ENCODE measurements at regions not wholly inside any gene's neighbourhood (a gene's known extent, or its start where the extent isn't known, plus 50 kb on each side); places are given as distances from the start of the nearest gene placed in this dataset.
"Not testable (repeated sequence)": the region's sequence is repeated elsewhere in the genome, so short reads cannot be mapped to it uniquely, and the experiment has no call there.

DNA sequence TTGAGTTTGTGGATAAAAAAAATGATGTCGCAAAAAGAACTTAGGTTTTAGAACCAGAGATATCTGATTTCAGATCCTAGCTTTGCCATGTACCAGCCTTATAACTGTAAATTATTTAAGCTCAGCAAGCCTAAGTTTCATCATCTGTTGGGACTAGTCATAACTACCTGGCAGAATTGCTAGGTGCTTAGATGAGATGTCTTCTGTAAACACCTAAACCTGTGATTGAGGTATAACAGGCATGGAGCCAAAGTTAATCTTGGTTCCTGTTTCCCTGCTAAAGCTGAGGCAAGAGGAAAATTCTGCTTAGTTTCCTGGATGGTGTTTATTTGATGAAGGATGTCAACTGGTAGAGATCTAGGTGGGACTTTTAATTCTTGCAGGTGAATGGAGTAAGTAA lies 331.3 kb upstream of the RBMS3 start:
- no peak for DNase-seq (ENCODE audit: low spot score)

- DNase-seq (ENCODE audit: low spot score) = no peak
These were observed 330.3 kb upstream of the RBMS3 start for GRCh38 chr3:28950614-28951013.

GRCh38 chr3:28951772-28952556 lies 328.9 kb upstream of the RBMS3 start:
- no peak for DNase-seq (ENCODE audit: low spot score)

DNA sequence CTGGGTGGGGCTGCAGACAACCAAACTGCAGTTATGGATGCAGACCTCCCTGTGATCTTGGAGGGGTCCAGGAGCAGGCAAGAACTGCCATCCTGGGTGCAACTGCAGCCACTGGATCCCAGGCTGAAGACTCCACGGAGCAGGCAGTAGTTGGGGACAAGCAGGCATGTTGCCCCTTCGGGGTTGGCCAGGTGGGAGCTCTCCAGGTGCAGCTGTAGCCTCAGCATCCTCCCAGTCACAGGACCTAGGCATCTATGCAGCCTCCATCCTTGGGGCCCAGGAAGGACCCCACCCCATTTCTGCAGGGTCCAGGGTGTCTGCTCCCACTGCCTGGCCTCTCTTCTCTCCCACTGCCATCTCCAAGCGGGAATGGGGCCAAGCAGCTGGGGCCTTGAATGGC lies 322.2 kb upstream of the RBMS3 start:
- DNase-seq (ENCODE audit: low spot score) = no peak

DNA sequence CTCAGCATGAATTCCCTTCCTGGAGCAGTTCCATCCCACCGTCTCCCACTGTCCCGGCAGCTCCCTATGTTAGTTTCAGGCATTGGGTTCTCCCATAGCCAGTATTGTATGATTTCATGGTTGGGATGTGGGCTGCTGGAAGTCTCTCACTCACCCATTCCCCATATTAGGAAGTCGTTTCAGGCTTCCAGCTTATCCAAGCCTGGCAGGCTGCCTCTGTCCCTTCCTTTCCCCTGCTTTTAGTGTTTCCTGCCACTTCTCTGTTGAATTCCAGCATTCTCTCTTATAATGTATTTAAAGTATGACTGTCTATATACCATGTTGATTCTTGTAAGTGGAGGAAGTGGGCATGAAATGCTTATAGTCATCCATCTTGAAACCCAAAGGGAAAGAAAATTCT lies 309.7 kb upstream of the RBMS3 start:
- DNase-seq (ENCODE audit: low spot score) = no peak

GRCh38 chr3:28972921-28973320 lies 307.9 kb upstream of the RBMS3 start:
- DNase-seq (ENCODE audit: low spot score) = no peak

- no peak for DNase-seq (ENCODE audit: low spot score)
These were observed 307.3 kb upstream of the RBMS3 start for GRCh38 chr3:28973609-28974008.

- DNase-seq (ENCODE audit: low spot score) = no peak
These were observed 302.8 kb upstream of the RBMS3 start for GRCh38 chr3:28978092-28978491.

DNA sequence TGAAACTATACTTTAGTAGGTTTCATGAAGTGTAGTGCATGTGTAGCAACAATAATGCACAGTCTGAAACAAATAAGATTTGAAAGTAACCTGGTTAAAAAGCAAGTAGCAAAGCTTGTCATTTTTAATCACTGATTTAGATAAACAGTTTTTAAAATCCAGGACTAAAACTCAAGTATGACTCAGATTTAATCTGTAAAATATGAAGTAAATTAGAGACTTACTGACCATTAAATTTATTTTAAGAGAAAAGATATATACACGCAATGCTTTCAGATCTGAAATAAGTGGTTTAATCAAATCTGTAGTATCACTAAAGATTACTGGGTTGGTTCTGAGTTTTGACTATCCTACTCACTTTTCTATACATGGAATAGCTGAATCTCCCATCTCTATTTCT lies 300.7 kb upstream of the RBMS3 start:
- no peak for DNase-seq (ENCODE audit: low spot score)

- DNase-seq (ENCODE audit: low spot score) = no peak
These were observed 300.2 kb upstream of the RBMS3 start for GRCh38 chr3:28980631-28981030.

DNA sequence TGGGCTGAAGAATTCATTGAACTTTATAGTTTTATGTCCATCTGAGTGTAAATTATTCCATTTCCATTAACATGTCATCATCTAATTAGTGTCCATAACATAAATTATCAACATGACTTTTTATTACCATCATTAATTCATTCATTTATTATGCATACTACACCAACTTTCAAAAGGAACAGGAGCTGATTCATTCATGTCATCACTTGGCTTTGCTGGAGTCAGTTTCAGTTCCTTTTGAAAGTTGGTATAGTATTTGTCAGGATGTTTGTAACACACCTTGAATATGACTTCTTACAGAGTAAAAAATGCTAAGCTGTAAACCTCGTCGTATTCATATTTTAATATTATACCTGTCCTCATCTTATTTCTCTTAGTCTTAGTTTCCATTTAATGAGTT lies 298.0 kb upstream of the RBMS3 start:
- no peak for DNase-seq (ENCODE audit: low spot score)

DNA sequence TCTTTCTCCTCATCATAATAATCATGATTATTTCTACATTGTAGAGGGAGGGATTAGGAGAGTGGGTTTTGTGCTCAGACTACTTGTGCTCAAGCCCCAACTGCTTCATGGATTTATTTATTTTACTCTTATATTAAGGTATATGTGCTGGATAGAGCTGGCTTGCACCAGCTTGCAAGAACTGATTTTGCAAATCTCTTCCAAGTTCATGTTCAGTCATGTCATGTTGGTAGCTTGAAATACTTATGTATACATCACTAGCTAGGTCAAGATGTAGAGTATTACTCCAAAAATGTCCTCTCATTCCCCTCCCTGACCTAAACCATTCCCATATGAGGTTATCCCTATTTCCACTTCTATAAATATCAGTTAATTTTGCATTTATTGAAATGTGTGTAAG lies 293.9 kb upstream of the RBMS3 start:
- no peak for DNase-seq (ENCODE audit: low spot score)

DNA sequence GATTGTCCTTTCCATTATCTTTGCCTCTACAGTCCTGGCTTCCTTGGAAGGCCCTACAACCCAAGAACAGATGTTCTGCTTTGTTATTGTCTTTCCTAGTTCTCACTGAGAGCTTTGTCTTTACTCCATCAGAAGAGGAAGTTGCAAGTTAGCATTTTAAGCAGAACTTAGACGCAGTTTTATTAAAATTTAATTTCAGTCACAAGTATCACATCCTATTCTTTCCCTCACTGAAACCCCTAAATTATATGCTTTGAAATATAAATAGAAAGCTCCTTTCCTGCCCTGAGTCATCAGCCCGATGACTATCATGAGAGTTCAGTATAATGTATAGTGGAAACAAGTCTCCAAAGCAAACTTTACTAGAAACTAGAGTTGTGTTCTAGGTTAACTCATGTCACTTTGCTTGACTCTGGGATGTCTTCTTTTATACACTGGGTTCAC lies 291.2 kb upstream of the RBMS3 start:
- DNase-seq (ENCODE audit: low spot score) = no peak

DNA sequence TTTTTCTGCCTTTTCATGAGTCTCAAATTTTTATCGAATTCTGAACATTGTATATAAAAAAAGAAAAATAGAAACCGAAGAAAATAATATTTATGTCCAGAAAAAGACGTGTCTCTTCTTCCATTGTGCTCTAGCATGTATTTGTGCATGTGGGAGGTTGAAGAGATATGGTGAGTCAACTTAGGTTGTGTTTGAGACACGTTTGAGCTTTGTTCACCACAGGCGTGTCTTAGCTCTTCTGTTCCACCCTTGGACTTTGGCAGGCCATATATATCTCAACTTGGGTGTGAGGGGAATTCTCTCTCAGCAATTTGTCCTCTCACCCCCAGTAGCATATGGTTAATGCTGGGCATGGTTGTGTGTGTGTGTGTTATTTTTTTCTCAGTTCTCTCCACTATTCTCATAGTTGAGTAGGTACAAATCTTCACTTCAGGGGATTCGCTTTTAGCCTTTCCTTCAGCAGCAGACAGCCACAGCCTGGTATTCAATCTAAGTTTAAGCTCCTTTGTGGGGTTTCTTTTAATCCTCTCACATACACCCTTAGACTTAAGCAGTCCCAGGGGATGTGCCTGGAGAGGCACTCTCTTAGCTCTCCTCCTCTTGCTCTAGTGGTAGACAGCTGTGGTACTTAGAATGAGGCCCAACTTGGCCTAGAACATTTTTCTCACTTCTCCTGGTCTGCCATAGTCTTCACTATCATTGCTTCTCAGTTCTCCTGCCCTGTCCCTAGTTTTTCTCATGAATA lies 286.5 kb upstream of the RBMS3 start:
- no peak for DNase-seq (ENCODE audit: low spot score)

- no peak for DNase-seq (ENCODE audit: low spot score)
These were observed 275.8 kb upstream of the RBMS3 start for GRCh38 chr3:29004885-29005599.

- no peak for DNase-seq (ENCODE audit: low spot score)
These were observed 275.0 kb upstream of the RBMS3 start for GRCh38 chr3:29005862-29006261.

- DNase-seq (ENCODE audit: low spot score) = no peak
These were observed 269.4 kb upstream of the RBMS3 start for GRCh38 chr3:29011441-29011840.

DNA sequence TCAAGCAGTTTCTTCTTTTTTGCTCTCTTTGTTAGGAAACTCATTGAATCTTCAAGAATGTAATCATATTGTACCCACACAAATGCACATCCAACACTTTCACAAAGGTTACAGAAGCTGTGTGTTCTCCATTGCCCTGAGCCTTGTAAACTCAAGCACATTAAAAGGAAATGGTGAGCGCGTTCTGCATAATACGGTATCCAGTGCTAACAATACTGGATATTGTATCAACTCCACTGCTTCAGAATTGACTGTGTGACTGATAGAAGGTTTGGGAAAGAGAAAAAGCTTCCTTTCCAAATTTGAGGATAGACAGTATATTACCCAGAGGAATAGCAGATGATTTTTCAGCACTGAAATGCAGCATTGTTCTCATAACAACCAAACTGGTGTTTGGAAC lies 268.9 kb upstream of the RBMS3 start:
- no peak for DNase-seq (ENCODE audit: low spot score)

- DNase-seq (ENCODE audit: low spot score) = no peak
These were observed 257.9 kb upstream of the RBMS3 start for GRCh38 chr3:29022976-29023375.

GRCh38 chr3:29026286-29026685 lies 254.6 kb upstream of the RBMS3 start:
- no peak for DNase-seq (ENCODE audit: low spot score)

GRCh38 chr3:29026959-29027358 lies 253.9 kb upstream of the RBMS3 start:
- no peak for DNase-seq (ENCODE audit: low spot score)

DNA sequence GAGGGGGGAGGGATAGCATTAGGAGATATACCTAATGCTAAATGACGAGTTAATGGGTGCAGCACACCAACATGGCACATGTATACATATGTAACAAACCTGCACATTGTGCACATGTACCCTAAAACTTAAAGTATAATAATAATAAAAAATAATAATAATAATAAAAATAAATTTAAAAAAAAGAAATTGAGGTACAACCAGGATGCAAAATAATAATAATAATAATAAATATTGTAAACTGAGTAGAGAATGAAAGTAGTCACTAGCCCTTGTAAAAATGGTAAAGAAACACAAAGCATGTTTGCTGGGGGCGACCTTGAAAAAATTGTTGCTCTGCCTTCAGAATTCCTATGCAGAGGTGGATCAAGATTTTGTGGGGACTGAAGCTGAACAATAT lies 249.7 kb upstream of the RBMS3 start:
- not testable (repeated sequence) for DNase-seq (ENCODE audit: low spot score)

DNA sequence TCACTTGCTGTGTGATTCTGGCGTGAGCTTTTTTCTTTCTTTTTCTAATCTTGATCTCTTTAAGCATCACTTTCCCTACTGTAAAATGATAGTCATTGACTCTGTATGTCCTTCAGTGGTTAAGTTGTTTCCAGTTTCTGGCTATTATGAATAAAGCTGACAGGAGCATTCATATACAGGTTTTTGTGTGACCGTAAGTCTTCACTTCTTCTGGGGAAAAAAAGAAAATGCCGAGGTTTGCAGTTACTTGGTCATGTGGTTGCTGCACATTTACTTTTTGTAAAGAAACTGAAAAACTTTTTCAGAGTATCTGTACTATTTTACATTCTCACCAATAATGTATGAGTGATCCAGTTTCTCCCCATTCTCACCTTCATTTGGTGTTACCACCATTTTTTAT lies 247.4 kb upstream of the RBMS3 start:
- DNase-seq (ENCODE audit: low spot score) = no peak
